Fibroblast of lung (primary cell): ENCODE measurements at regions not wholly inside any gene's neighbourhood (a gene's known extent, or its start where the extent isn't known, plus 50 kb on each side); places are given as distances from the start of the nearest gene placed in this dataset.
"Not testable (repeated sequence)": the region's sequence is repeated elsewhere in the genome, so short reads cannot be mapped to it uniquely, and the experiment has no call there.

Experiments
- CTCF ChIP-seq, 2 donors: IDR thresholded peaks in 1 of 2; conservative IDR thresholded peaks in 1 of 2; 1 replicate in 1 of 2; 2 replicates in 1 of 2; pipeline ENCODE4 v1.5.1; 2011 to 2012; ENCODE audit warnings: low read length in 2 of 2, control low read depth in 1 of 2, inconsistent platforms in 1 of 2, low read depth in 1 of 2, mild to moderate bottlenecking in 1 of 2
- EZH2 ChIP-seq: IDR thresholded peaks from 2 replicates; pipeline ENCODE4 v1.5.1; 2012; ENCODE audit warnings: low read length, control low read depth, mild to moderate bottlenecking; ENCODE audit errors: missing control alignments

GRCh38 chr14:26678732-26679420 lies 81.0 kb upstream of the NOVA1 start:
- not testable (repeated sequence) for TF ChIP-seq CTCF (conservative IDR thresholded peaks at IDR 0.05 in 1 of 2, IDR thresholded peaks at IDR 0.05 in 1 of 2; ENCODE audit: low read depth in 1 of 2, low read length in 2 of 2); EZH2
